ENCODE measurements at regions not wholly inside any gene's neighbourhood (a gene's known extent, or its start where the extent isn't known, plus 50 kb on each side); places are given as distances from the start of the nearest gene placed in this dataset.

- no peak for TF ChIP-seq CTCF (IDR thresholded peaks at IDR 0.05)
- no peak for TF ChIP-seq EP300 (IDR thresholded peaks at IDR 0.05)
- TF ChIP-seq POLR2AphosphoS5 (IDR thresholded peaks at IDR 0.05): no peak
- TF ChIP-seq POLR2A (IDR thresholded peaks at IDR 0.05): no peak
- Histone ChIP-seq H3K9me3 (no peaks in the 10 kb centered on the region), H3K4me3 (no peak overlapping the region), H3K27me3 (no peaks in the 10 kb centered on the region), H3K36me3 (no peaks in the 10 kb centered on the region), H3K27ac (no peak overlapping the region), H3K4me1 (no peaks in the 10 kb centered on the region)
- intact Hi-C loops (cut with DNase I): no loop called here
- no peak for DNase-seq
These were observed 313.7 kb upstream of the MGAT5 start for GRCh38 chr2:133940134-133940533.

- intact Hi-C loops (cut with DNase I): no loop called here
- WGBS, 2 donors: 26 to 33% methylated on average over 2 of the region's 2 CpGs
- Histone ChIP-seq H3K4me3 (no peak overlapping the region), H3K27ac (no peak overlapping the region), H3K36me3 (no peaks in the 10 kb centered on the region), H3K4me1 (no peaks in the 10 kb centered on the region), H3K9me3 (no peaks in the 10 kb centered on the region), H3K27me3 (no peaks in the 10 kb centered on the region)
- TF ChIP-seq EP300 (IDR thresholded peaks at IDR 0.05) (no peak), POLR2A (IDR thresholded peaks at IDR 0.05) (no peak), POLR2AphosphoS5 (IDR thresholded peaks at IDR 0.05) (no peak), CTCF (IDR thresholded peaks at IDR 0.05) (no peak)
- no peak for DNase-seq
These were observed 312.2 kb upstream of the MGAT5 start for GRCh38 chr2:133941666-133942065.

GRCh38 chr2:133942398-133942797 is 311.5 kb upstream of the MGAT5 start:
- Histone ChIP-seq H3K4me3 (no peak overlapping the region), H3K4me1 (no peaks in the 10 kb centered on the region), H3K9me3 (no peaks in the 10 kb centered on the region), H3K27ac (no peak overlapping the region), H3K36me3 (no peaks in the 10 kb centered on the region), H3K27me3 (no peaks in the 10 kb centered on the region)
- TF ChIP-seq POLR2A (IDR thresholded peaks at IDR 0.05) (no peak), EP300 (IDR thresholded peaks at IDR 0.05) (no peak), POLR2AphosphoS5 (IDR thresholded peaks at IDR 0.05) (no peak), CTCF (IDR thresholded peaks at IDR 0.05) (no peak)
- no peak for DNase-seq
- WGBS, 2 donors: 77 to 84% methylated on average over 1 of the region's 1 CpG
- intact Hi-C loops (cut with DNase I): no loop called here

GRCh38 chr2:133943108-133943507 is 310.8 kb upstream of the MGAT5 start:
- Histone ChIP-seq H3K4me3 (no peak overlapping the region), H3K27me3 (no peaks in the 10 kb centered on the region), H3K9me3 (no peaks in the 10 kb centered on the region), H3K27ac (no peak overlapping the region), H3K36me3 (no peaks in the 10 kb centered on the region), H3K4me1 (no peaks in the 10 kb centered on the region)
- intact Hi-C loops (cut with DNase I): no loop called here
- no peak for DNase-seq
- 86 to 94% methylated on average over 5 of the region's 5 CpGs for WGBS, 2 donors
- no peak for TF ChIP-seq POLR2AphosphoS5 (IDR thresholded peaks at IDR 0.05)

GRCh38 chr2:133945089-133945488 is 308.8 kb upstream of the MGAT5 start:
- Histone ChIP-seq H3K4me1 (no peaks in the 10 kb centered on the region), H3K27me3 (no peaks in the 10 kb centered on the region), H3K4me3 (no peak overlapping the region), H3K36me3 (no peaks in the 10 kb centered on the region), H3K27ac (no peak overlapping the region), H3K9me3 (peaks cover 0 to 2% (median 0%) of the 10 kb centered on the region in 4 donors)
- no peak for TF ChIP-seq POLR2A (IDR thresholded peaks at IDR 0.05)
- TF ChIP-seq CTCF (IDR thresholded peaks at IDR 0.05): no peak
- no peak for TF ChIP-seq EP300 (IDR thresholded peaks at IDR 0.05)
- no peak for TF ChIP-seq POLR2AphosphoS5 (IDR thresholded peaks at IDR 0.05)
- intact Hi-C loops (cut with DNase I): no loop called here
- no peak for DNase-seq
- 52 to 68% methylated on average over 3 of the region's 3 CpGs for WGBS, 2 donors
